Endothelial cell of umbilical vein (primary cell): ENCODE measurements at regions not wholly inside any gene's neighbourhood (a gene's known extent, or its start where the extent isn't known, plus 50 kb on each side); places are given as distances from the start of the nearest gene placed in this dataset.

Experiments used
- BruUV-seq: library from RNA; stranded (reverse); fragments of 400-500 nt; replicated peaks from 2 replicates; lab custom pipeline; 2021; lab: Mats Ljungman, UMichigan
- CTCF ChIA-PET: fragments of 300-600, 350-600 bp; sonication (Branson Sonifier 250); formaldehyde crosslinking; loops from one replicate; lab custom pipeline; 2021; ENCODE audit warnings: antibody characterized with exemption, inconsistent platforms; lab: Charles Lee
- POLR2A ChIA-PET: fragments of 300-600, 350-600 bp; sonication (Branson Sonifier 250); formaldehyde crosslinking; loops from one replicate; lab custom pipeline; 2021; ENCODE audit warnings: antibody characterized with exemption, inconsistent platforms; lab: Charles Lee
- DNase-seq: peaks from one replicate; pipeline ENCODE4 v3.0.0-alpha.2; 2011; ENCODE audit warnings: low read depth, low spot score
- FAIRE-seq: peaks from 2 replicates; lab custom pipeline; 2011; peaks lifted over from hg19 to GRCh38; lab: Jason Lieb, UNC
- H2AFZ ChIP-seq: 2 replicates; pipeline ENCODE4 v1.6.0; 2012; ENCODE audit warnings: low read depth, low read length, control low read depth, inconsistent platforms
- H3K27ac ChIP-seq: 2 replicates; pipeline ENCODE4 v1.5.1; 2011; ENCODE audit warnings: low read depth, mild to moderate bottlenecking, control low read depth, low read length, moderate library complexity; ENCODE audit not compliant: insufficient read depth
- H3K27me3 ChIP-seq, 2 experiments: 2 replicates each; pipeline versions ENCODE4 v1.6.0 to v1.6.1; 2011; ENCODE audit warnings: low read length in 2 of 2, mixed read lengths in 1 of 2; ENCODE audit not compliant: control insufficient read depth in 2 of 2, insufficient read depth in 2 of 2
- H3K36me3 ChIP-seq, 2 experiments: 2 replicates in 1 of 2; 3 replicates in 1 of 2; pipeline ENCODE4 v1.5.1; 2011; ENCODE audit warnings: low read length in 2 of 2, mild to moderate bottlenecking in 1 of 2, moderate library complexity in 1 of 2; ENCODE audit not compliant: control insufficient read depth in 2 of 2, insufficient read depth in 2 of 2; ENCODE audit errors: extremely low read depth in 1 of 2
- H3K4me1 ChIP-seq: 3 replicates; pipeline ENCODE4 v1.5.1; 2011; ENCODE audit warnings: mild to moderate bottlenecking, low read length; ENCODE audit not compliant: control insufficient read depth, insufficient read depth; ENCODE audit errors: extremely low read depth
- H3K4me2 ChIP-seq: 2 replicates; pipeline ENCODE4 v1.6.1; 2011; ENCODE audit warnings: low read length, control low read depth, mixed read lengths; ENCODE audit not compliant: insufficient read depth
- H3K4me3 ChIP-seq, 3 experiments: fragments of 200-600 bp in 1 of 3; sonication (generic), shearing (Covaris generic) in 1 of 3; replicated peaks in 1 of 3; 2 replicates each; pipeline ENCODE4 v1.5.1; 2011 to 2016; ENCODE audit warnings: control low read depth in 3 of 3, low read length in 3 of 3, mild to moderate bottlenecking in 2 of 3, inconsistent platforms in 1 of 3, low read depth in 1 of 3, moderate library complexity in 1 of 3; ENCODE audit not compliant: insufficient read depth in 1 of 3
- H3K79me2 ChIP-seq: 2 replicates; pipeline ENCODE4 v1.6.0; 2012; ENCODE audit warnings: low read length, inconsistent platforms; ENCODE audit not compliant: control insufficient read depth, insufficient read depth
- H3K9ac ChIP-seq: replicated peaks from 2 replicates; pipeline ENCODE3; 2011; ENCODE audit warnings: low read length, control low read depth; ENCODE audit not compliant: insufficient read depth; ENCODE audit errors: extremely low read depth
- H3K9me1 ChIP-seq: replicated peaks from 3 replicates; pipeline ENCODE4 v1.6.0; 2011; ENCODE audit warnings: mild to moderate bottlenecking, low read length; ENCODE audit not compliant: control insufficient read depth, insufficient read depth; ENCODE audit errors: extremely low read depth
- H3K9me3 ChIP-seq: replicated peaks from 2 replicates; pipeline ENCODE4 v1.5.1; 2012; ENCODE audit warnings: low read length, inconsistent platforms; ENCODE audit not compliant: control insufficient read depth, insufficient read depth
- H4K20me1 ChIP-seq: replicated peaks from 2 replicates; pipeline ENCODE3; 2011; ENCODE audit warnings: mild to moderate bottlenecking, low read length; ENCODE audit not compliant: control insufficient read depth, insufficient read depth; ENCODE audit errors: extremely low read depth
- CTCF ChIP-seq, 2 donors: IDR thresholded peaks; 1 replicate in 1 of 2; 2 replicates in 1 of 2; pipeline ENCODE4 v1.5.1; 2011; ENCODE audit warnings: low read length in 2 of 2, mild to moderate bottlenecking in 2 of 2, moderate library complexity in 2 of 2, control low read depth in 1 of 2, inconsistent platforms in 1 of 2, low read depth in 1 of 2; ENCODE audit not compliant: insufficient read depth in 1 of 2; ENCODE audit errors: extremely low read depth in 1 of 2
- EZH2 ChIP-seq: IDR thresholded peaks from 2 replicates; pipeline ENCODE4 v1.6.1; 2012; ENCODE audit warnings: borderline replicate concordance, low read depth, mild to moderate bottlenecking, moderate library complexity, low read length, inconsistent platforms; ENCODE audit not compliant: severe bottlenecking
- FOS ChIP-seq: IDR thresholded peaks from 2 replicates; pipeline ENCODE4 v1.6.1; 2011; ENCODE audit warnings: mild to moderate bottlenecking, low read length, moderate library complexity, borderline replicate concordance; ENCODE audit not compliant: insufficient read depth
- GATA2 ChIP-seq: IDR thresholded peaks from 2 replicates; pipeline ENCODE4 v1.7.0; 2011; ENCODE audit warnings: low read depth, mild to moderate bottlenecking, moderate library complexity, mixed read lengths, low read length; ENCODE audit not compliant: insufficient read length, insufficient read depth
- JUN ChIP-seq: IDR thresholded peaks from 2 replicates; pipeline ENCODE4 v1.6.1; 2011; ENCODE audit warnings: borderline replicate concordance, low read depth; ENCODE audit not compliant: insufficient read length, insufficient read depth
- MAX ChIP-seq: IDR thresholded peaks from 2 replicates; pipeline ENCODE4 v1.6.1; 2011; ENCODE audit not compliant: insufficient read depth, insufficient read length
- MYC ChIP-seq: IDR thresholded peaks from one replicate; pipeline ENCODE4 v1.6.1; 2011; ENCODE audit warnings: mild to moderate bottlenecking, low read depth, low read length
- POLR2A ChIP-seq: IDR thresholded peaks from 2 replicates; pipeline ENCODE4 v1.6.1; 2012; ENCODE audit warnings: low read depth, mild to moderate bottlenecking, control low read depth, low read length
- POLR2AphosphoS5 ChIP-seq: IDR thresholded peaks from 2 replicates; pipeline ENCODE4 v1.6.1; 2012; ENCODE audit warnings: low read depth, mild to moderate bottlenecking, control low read depth, low read length, moderate library complexity; ENCODE audit not compliant: insufficient read depth
- dilution Hi-C: fragments of 300-500 bp; cut with MboI; formaldehyde crosslinking; loops from one replicate; pipeline ENCODE4 v1.15.0; 2019; ENCODE audit warnings: low sequenced_read_pairs; ENCODE audit not compliant: extremely low pct_ligation_motif_present
- intact Hi-C: fragments of 100-400 bp; cut with micrococcal nuclease; formaldehyde crosslinking; loops from one replicate; pipeline ENCODE4 v1.10.0; 2022

GRCh38 chr3:139225548-139225947, 118.3 kb upstream of the MRPS22 start:
- ChIA-PET CTCF (interaction anchor here (2.4 kb wide), 1 partner anchor 113 kb away, joined by 7 read pairs; no protein-coding TSS in a partner anchor), POLR2A (no interaction called here)
- intact Hi-C loops (no loop called here), dilution Hi-C loops (no loop called here)
- Histone ChIP-seq H2AFZ (no peak overlapping the region), H3K36me3 (no peaks in the 10 kb centered on the region), H3K9ac (no peak overlapping the region), H4K20me1 (no peaks in the 10 kb centered on the region), H3K9me3 (no peaks in the 10 kb centered on the region), H3K79me2 (no peaks in the 10 kb centered on the region), H3K4me2 (no peak overlapping the region), H3K27ac (no peak overlapping the region), H3K9me1 (no peaks in the 10 kb centered on the region), H3K4me1 (no peaks in the 10 kb centered on the region), H3K27me3 (no peaks in the 10 kb centered on the region), H3K4me3 (no peak overlapping the region)
- DNase-seq (no peak), FAIRE-seq (no peak)
- no peak for TF ChIP-seq POLR2AphosphoS5
- TF ChIP-seq MAX = no peak
- TF ChIP-seq CTCF (IDR thresholded peaks at IDR 0.05; ENCODE audit: extremely low read depth in 1 of 2, insufficient read depth in 1 of 2, low read depth in 1 of 2, low read length in 2 of 2) = no peak
- no peak for TF ChIP-seq JUN
- TF ChIP-seq GATA2 = no peak
- TF ChIP-seq POLR2A = no peak
- TF ChIP-seq MYC = no peak
- no peak for TF ChIP-seq EZH2
- TF ChIP-seq FOS = no peak
- BruUV-seq = no TSS peak
